HepG2 (cell line): ENCODE measurements at regions not wholly inside any gene's neighbourhood (a gene's known extent, or its start where the extent isn't known, plus 50 kb on each side); places are given as distances from the start of the nearest gene placed in this dataset.

Experiments
- CSRNP1 ChIP-seq: sonication (generic); formaldehyde crosslinking; IDR thresholded peaks from 2 replicates; pipeline ENCODE4 v1.8.1; 2023; ENCODE audit warnings: mild to moderate bottlenecking, missing genetic modification reagents
- FOXA3 ChIP-seq: IDR thresholded peaks from 2 replicates; pipeline ENCODE4 v1.6.1; 2016; ENCODE audit warnings: missing genetic modification reagents, missing compliant biosample characterization
- HBP1 ChIP-seq: IDR thresholded peaks from 2 replicates; pipeline ENCODE4 v1.6.1; 2016; ENCODE audit warnings: low read depth, control low read depth
- JUND ChIP-seq: sonication (generic); formaldehyde crosslinking; IDR thresholded peaks from 2 replicates; pipeline ENCODE4 v1.8.0; 2022; ENCODE audit warnings: mild to moderate bottlenecking, missing genetic modification reagents
- MAX ChIP-seq: IDR thresholded peaks from 2 replicates; pipeline ENCODE4 v1.6.1; 2012; ENCODE audit warnings: inconsistent platforms
- MEIS2 ChIP-seq: sonication (generic); formaldehyde crosslinking; IDR thresholded peaks from 2 replicates; pipeline ENCODE4 v1.9.0; 2021; ENCODE audit warnings: mild to moderate bottlenecking, missing genetic modification reagents
- SOX6 ChIP-seq, 2 experiments: fragments of 450-650 bp in 1 of 2; sonication (generic) in 1 of 2; formaldehyde crosslinking in 1 of 2; IDR thresholded peaks; 2 replicates each; pipeline versions ENCODE4 v1.4.0 to v1.6.1; 2017 to 2020; ENCODE audit warnings: antibody characterized with exemption in 1 of 2, mild to moderate bottlenecking in 1 of 2, missing genetic modification reagents in 1 of 2
- TOE1 ChIP-seq: sonication (generic); formaldehyde crosslinking; IDR thresholded peaks from 2 replicates; pipeline ENCODE4 v1.4.0; 2020; ENCODE audit warnings: mild to moderate bottlenecking, missing genetic modification reagents
- USF2 ChIP-seq, 2 experiments: sonication (generic) in 1 of 2; formaldehyde crosslinking in 1 of 2; IDR thresholded peaks; 2 replicates each; pipeline versions ENCODE4 v1.5.1 to v1.6.1; 2011 to 2020; ENCODE audit warnings: borderline replicate concordance in 1 of 2, low read depth in 1 of 2, low read length in 1 of 2, mild to moderate bottlenecking in 1 of 2, missing genetic modification reagents in 1 of 2, moderate library complexity in 1 of 2
- ZBTB40 ChIP-seq, 2 experiments: fragments of 450-650 bp in 1 of 2; sonication (generic) in 1 of 2; formaldehyde crosslinking in 1 of 2; IDR thresholded peaks; 2 replicates each; pipeline versions ENCODE4 v1.6.1 to v1.8.0; 2016 to 2022; ENCODE audit warnings: antibody characterized with exemption in 1 of 2, mild to moderate bottlenecking in 1 of 2, missing genetic modification reagents in 1 of 2
- ZNF616 ChIP-seq: sonication (generic); formaldehyde crosslinking; IDR thresholded peaks from 2 replicates; pipeline ENCODE4 v1.5.0; 2020; ENCODE audit warnings: low read depth, mild to moderate bottlenecking, missing genetic modification reagents

GRCh38 chr13:30845297-30846214 lies 60.5 kb upstream of the MEDAG start (continued):
- TF ChIP-seq ZBTB40 (IDR thresholded peaks at IDR 0.05) (no peak), ZBTB40 (CRISPR knock-in tag; IDR thresholded peaks at IDR 0.05) (peak; percentile 58; the same call in 1 of the 2 replicates), USF2 (IDR thresholded peaks at IDR 0.05; ENCODE audit: low read depth, low read length) (no peak), USF2 (CRISPR knock-in tag; IDR thresholded peaks at IDR 0.05; ENCODE audit: borderline replicate concordance) (peak; percentile 35; the same call in 1 of the 2 replicates), FOXA3 (peak; percentile 84), MAX (peak; percentile 75), HBP1 (CRISPR knock-in tag) (0 out of 2 replicates have a peak, but pooled peaks have one; percentile 3), TOE1 (CRISPR knock-in tag) (no peak), JUND (0 out of 2 replicates have a peak, but pooled peaks have one; percentile 31), ZNF616 (CRISPR knock-in tag) (no peak), SOX6 (IDR thresholded peaks at IDR 0.05) (no peak), SOX6 (CRISPR knock-in tag; IDR thresholded peaks at IDR 0.05) (peak; percentile 88), CSRNP1 (CRISPR knock-in tag) (0 out of 2 replicates have a peak, but pooled peaks have one; percentile 48), MEIS2 (CRISPR knock-in tag) (0 out of 2 replicates have a peak, but pooled peaks have one; percentile 42)
